ENCODE measurements at regions not wholly inside any gene's neighbourhood (a gene's known extent, or its start where the extent isn't known, plus 50 kb on each side); places are given as distances from the start of the nearest gene placed in this dataset.

DNA sequence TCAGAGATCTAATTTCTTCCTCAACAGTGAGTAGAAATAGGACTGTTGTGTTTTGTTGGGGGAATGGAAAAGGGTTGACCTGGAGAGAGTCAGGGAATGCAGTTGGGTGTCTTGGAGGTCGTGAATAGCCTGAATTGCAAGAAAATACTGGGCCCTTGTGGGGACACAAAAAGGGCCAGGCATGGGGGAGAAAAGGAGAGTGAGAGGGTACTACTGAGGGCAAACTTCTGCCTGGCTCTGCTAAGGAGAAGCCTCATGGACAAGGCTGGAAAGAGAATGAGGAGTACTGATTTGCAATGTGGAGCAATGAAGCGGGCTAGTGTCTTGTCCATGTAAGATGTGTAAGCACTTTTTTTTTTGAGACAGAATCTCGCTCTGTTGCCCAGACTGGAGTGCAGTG, 96.2 kb upstream of the IRF2BP2 start:
- no peak for TF ChIP-seq EZH2 (IDR thresholded peaks at IDR 0.05; ENCODE audit: insufficient read depth, low read length)
- TF ChIP-seq, protein P1, sequence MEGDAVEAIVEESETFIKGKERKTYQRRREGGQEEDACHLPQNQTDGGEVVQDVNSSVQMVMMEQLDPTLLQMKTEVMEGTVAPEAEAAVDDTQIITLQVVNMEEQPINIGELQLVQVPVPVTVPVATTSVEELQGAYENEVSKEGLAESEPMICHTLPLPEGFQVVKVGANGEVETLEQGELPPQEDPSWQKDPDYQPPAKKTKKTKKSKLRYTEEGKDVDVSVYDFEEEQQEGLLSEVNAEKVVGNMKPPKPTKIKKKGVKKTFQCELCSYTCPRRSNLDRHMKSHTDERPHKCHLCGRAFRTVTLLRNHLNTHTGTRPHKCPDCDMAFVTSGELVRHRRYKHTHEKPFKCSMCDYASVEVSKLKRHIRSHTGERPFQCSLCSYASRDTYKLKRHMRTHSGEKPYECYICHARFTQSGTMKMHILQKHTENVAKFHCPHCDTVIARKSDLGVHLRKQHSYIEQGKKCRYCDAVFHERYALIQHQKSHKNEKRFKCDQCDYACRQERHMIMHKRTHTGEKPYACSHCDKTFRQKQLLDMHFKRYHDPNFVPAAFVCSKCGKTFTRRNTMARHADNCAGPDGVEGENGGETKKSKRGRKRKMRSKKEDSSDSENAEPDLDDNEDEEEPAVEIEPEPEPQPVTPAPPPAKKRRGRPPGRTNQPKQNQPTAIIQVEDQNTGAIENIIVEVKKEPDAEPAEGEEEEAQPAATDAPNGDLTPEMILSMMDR (IDR thresholded peaks at IDR 0.05; ENCODE audit: insufficient read depth, low read depth, low read length), result no peak

Measured in astrocyte (in vitro differentiated cells and primary cell).